Esophagus muscularis mucosa (tissue), 4 donors: ENCODE measurements at regions not wholly inside any gene's neighbourhood (a gene's known extent, or its start where the extent isn't known, plus 50 kb on each side); places are given as distances from the start of the nearest gene placed in this dataset.

ENCODE experiments used
- DNase-seq: peaks from one replicate; pipeline ENCODE4 v3.0.0-alpha.2; 2017; ENCODE audit errors: extremely low spot score
- H3K27ac ChIP-seq, 4 donors: fragments of 200-600 bp; sonication (generic); replicated peaks in 1 of 4; 1 replicate in 3 of 4; 2 replicates in 1 of 4; pipeline ENCODE4 v1.5.1; 2016 to 2019; ENCODE audit warnings: mild to moderate bottlenecking in 1 of 4
- H3K27me3 ChIP-seq, 4 donors: fragments of 200-600 bp; sonication (generic); one replicate each; pipeline versions ENCODE4 v1.5.1 to v1.6.0; 2016 to 2019
- H3K36me3 ChIP-seq, 4 donors: fragments of 200-600 bp; sonication (generic); one replicate each; pipeline ENCODE4 v1.5.1; 2016 to 2019
- H3K4me1 ChIP-seq, 4 donors: fragments of 200-600 bp; sonication (generic); one replicate each; pipeline ENCODE4 v1.5.1; 2016 to 2019
- H3K4me3 ChIP-seq, 4 donors: fragments of 200-600 bp; sonication (generic); 1 replicate in 2 of 4; 2 replicates in 2 of 4; pipeline ENCODE4 v1.5.1; 2016 to 2019; ENCODE audit warnings: mild to moderate bottlenecking in 4 of 4, moderate library complexity in 1 of 4
- H3K9me3 ChIP-seq, 4 donors: fragments of 200-600 bp; sonication (generic); 1 replicate in 3 of 4; 2 replicates in 1 of 4; pipeline ENCODE4 v1.5.1; 2016 to 2019
- EP300 ChIP-seq: sonication (generic); formaldehyde crosslinking; IDR thresholded peaks from one replicate; pipeline ENCODE4 v1.6.1; 2017; ENCODE audit warnings: antibody characterized with exemption
- POLR2A ChIP-seq: fragments of 450-650 bp; IDR thresholded peaks from one replicate; pipeline ENCODE4 v1.6.1; 2017; ENCODE audit warnings: antibody characterized with exemption, moderate library complexity, mild to moderate bottlenecking, low read depth
- POLR2AphosphoS5 ChIP-seq, 2 donors: sonication (generic); formaldehyde crosslinking; IDR thresholded peaks; one replicate each; pipeline ENCODE4 v1.6.1; 2017; ENCODE audit warnings: antibody characterized with exemption in 2 of 2
- WGBS: methylation state at CpG from one replicate; pipeline ENCODE4 v1.1.5; 2018; 5-methylcytosine and 5-hydroxymethylcytosine counted together
- intact Hi-C: fragments of 100-400 bp; cut with DNase I; formaldehyde crosslinking; loops from one replicate; pipeline ENCODE4 v1.15.1; 2023
- TF ChIP-seq, protein P1 (sequence below), 3 experiments: fragments of 200-600 bp in 2 of 3; fragments of 450-650 bp in 1 of 3; sonication (generic) in 2 of 3; IDR thresholded peaks; one replicate each; pipeline ENCODE4 v1.5.1; 2017 to 2019; ENCODE audit warnings: antibody characterized with exemption in 3 of 3, mild to moderate bottlenecking in 2 of 3, moderate library complexity in 1 of 3

DNA sequence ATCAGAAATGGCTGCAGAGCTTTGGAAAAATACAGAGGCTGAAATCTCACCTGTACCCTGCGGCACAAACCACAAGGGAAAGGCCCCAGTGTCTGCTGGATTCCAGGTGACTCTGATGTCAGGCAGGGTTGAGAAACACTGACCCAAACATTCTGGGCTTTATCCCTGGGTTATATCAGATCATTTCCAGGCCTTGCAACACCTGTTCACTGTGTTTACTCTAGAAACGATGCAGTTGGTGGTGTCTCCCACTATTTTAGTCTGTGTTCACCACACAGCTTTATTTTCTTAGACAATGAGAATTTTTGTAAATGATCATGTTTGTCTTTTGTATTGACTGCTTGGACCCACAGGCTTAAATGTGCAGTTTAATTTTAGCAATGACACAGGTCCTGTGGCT is 151.5 kb upstream of the SDK2 start:
- Histone ChIP-seq H3K4me3 (no peak overlapping the region), H3K36me3 (no peaks in the 10 kb centered on the region), H3K27ac (no peak overlapping the region), H3K9me3 (no peaks in the 10 kb centered on the region), H3K27me3 (peaks cover 0 to 63% (median 3%) of the 10 kb centered on the region in 4 donors), H3K4me1 (no peaks in the 10 kb centered on the region)
- TF ChIP-seq POLR2AphosphoS5 (IDR thresholded peaks at IDR 0.05) (no peak), POLR2A (no peak), EP300 (no peak)
- TF ChIP-seq, protein P1, sequence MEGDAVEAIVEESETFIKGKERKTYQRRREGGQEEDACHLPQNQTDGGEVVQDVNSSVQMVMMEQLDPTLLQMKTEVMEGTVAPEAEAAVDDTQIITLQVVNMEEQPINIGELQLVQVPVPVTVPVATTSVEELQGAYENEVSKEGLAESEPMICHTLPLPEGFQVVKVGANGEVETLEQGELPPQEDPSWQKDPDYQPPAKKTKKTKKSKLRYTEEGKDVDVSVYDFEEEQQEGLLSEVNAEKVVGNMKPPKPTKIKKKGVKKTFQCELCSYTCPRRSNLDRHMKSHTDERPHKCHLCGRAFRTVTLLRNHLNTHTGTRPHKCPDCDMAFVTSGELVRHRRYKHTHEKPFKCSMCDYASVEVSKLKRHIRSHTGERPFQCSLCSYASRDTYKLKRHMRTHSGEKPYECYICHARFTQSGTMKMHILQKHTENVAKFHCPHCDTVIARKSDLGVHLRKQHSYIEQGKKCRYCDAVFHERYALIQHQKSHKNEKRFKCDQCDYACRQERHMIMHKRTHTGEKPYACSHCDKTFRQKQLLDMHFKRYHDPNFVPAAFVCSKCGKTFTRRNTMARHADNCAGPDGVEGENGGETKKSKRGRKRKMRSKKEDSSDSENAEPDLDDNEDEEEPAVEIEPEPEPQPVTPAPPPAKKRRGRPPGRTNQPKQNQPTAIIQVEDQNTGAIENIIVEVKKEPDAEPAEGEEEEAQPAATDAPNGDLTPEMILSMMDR (IDR thresholded peaks at IDR 0.05) = no peak
- DNase-seq = no peak
- 63% methylated on average over 1 of the region's 2 CpGs for WGBS
- intact Hi-C loops = no loop called here

DNA sequence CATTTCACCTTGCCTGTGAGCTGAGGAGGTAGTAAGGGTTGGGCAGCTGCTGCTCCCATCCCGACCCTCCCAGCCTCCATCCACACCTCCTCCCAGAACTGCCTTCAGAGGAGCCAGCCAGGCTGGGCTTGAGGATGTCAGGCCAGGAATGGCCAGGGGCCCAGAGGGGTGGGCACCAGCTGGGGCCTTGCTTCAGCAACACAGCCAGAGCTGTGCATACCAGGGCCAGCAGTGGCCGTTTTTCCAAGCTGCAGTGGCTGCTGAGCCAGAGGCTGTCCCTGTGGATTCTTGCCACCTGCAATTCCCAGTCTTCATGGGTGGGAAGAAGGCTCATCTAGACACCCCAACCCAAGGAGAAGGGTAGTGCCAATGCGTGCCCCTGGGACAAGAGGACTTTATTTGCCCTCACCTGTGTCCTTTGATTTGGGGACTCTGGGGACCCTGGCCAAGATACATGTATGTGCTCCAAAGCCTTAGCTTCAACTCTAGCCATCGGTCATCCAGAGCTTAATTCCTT is 153.4 kb upstream of the SDK2 start:
- DNase-seq = no peak
- TF ChIP-seq, protein P1 (IDR thresholded peaks at IDR 0.05) = no peak
- no peak for TF ChIP-seq EP300
- TF ChIP-seq POLR2A = no peak
- TF ChIP-seq POLR2AphosphoS5 (IDR thresholded peaks at IDR 0.05) = no peak
- intact Hi-C loops = no loop called here
- Histone ChIP-seq H3K27me3 (peaks cover 0 to 75% (median 3%) of the 10 kb centered on the region in 4 donors), H3K4me3 (no peak overlapping the region), H3K27ac (no peak overlapping the region), H3K9me3 (peaks cover 0 to 2% (median 1%) of the 10 kb centered on the region in 4 donors), H3K4me1 (no peaks in the 10 kb centered on the region), H3K36me3 (no peaks in the 10 kb centered on the region)
- WGBS = 66% methylated on average over 4 of the region's 4 CpGs

DNA sequence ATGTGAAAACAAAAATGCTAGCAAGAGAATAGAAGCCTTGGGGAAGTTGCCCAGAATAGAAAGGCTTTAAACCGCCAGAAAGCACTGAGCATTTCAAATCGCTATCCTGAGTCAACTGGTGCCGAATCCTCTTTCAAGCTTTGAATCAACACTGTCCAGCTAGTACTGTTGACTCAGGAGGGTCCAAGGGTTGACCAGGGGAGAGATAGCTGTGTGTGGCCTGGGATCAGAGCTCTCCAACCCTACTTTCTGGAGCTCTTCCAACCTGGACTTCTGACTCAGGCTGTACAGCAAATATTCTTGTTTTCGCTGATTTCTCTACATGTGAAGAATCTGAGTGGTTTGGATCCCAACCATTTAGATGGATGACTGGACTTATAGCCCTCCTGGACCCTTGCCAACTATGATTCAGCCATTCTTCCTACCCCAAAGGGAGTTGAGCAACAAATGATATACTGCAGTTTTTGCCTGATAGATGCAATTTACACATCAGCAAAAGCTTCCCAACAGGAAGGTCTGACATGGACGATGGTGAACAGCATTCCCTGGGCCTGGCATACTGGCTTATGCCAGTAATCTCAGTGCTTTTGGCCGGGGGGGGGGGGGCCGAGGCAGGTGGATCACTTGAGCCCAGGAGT is 154.0 kb upstream of the SDK2 start:
- intact Hi-C loops = no loop called here
- Histone ChIP-seq H3K9me3 (peaks cover 0 to 7% (median 6%) of the 10 kb centered on the region in 4 donors), H3K4me1 (no peaks in the 10 kb centered on the region), H3K27ac (no peak overlapping the region), H3K36me3 (no peaks in the 10 kb centered on the region), H3K4me3 (no peak overlapping the region), H3K27me3 (peaks cover 0 to 75% (median 3%) of the 10 kb centered on the region in 4 donors)
- WGBS = 55% methylated on average over 7 of the region's 7 CpGs
- DNase-seq = no peak
- TF ChIP-seq POLR2AphosphoS5 (IDR thresholded peaks at IDR 0.05) = no peak
- no peak for TF ChIP-seq POLR2A
- no peak for TF ChIP-seq EP300

DNA sequence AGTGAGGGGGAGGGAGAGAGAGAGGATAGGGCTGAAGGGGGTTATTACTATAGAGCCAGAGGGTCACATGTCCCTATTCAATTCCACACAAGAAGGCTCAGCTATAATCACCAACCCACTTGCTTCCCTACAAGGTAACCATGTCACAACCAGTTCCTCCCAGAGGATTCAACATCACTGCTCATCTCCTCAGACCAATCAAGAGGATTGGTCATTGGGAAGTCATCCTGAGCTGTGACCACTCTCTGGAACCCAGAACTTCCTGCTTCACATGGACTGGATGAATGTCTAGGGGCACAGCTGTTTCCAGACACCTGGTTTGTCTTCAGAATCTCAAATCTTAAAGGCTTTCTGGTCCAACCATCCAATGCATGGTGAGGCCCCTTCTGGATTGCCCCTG is 154.9 kb upstream of the SDK2 start:
- no peak overlapping the region for H3K27ac ChIP-seq
- no peaks in the 10 kb centered on the region for H3K36me3 ChIP-seq
- no peak for DNase-seq
- H3K27me3 ChIP-seq = peaks cover 0 to 75% (median 3%) of the 10 kb centered on the region in 4 donors
- peaks cover 0 to 12% (median 7%) of the 10 kb centered on the region in 4 donors for H3K9me3 ChIP-seq
- TF ChIP-seq POLR2AphosphoS5 (IDR thresholded peaks at IDR 0.05) (no peak), POLR2A (no peak)
- H3K4me3 ChIP-seq = no peak overlapping the region
- no peaks in the 10 kb centered on the region for H3K4me1 ChIP-seq
- intact Hi-C loops = no loop called here

DNA sequence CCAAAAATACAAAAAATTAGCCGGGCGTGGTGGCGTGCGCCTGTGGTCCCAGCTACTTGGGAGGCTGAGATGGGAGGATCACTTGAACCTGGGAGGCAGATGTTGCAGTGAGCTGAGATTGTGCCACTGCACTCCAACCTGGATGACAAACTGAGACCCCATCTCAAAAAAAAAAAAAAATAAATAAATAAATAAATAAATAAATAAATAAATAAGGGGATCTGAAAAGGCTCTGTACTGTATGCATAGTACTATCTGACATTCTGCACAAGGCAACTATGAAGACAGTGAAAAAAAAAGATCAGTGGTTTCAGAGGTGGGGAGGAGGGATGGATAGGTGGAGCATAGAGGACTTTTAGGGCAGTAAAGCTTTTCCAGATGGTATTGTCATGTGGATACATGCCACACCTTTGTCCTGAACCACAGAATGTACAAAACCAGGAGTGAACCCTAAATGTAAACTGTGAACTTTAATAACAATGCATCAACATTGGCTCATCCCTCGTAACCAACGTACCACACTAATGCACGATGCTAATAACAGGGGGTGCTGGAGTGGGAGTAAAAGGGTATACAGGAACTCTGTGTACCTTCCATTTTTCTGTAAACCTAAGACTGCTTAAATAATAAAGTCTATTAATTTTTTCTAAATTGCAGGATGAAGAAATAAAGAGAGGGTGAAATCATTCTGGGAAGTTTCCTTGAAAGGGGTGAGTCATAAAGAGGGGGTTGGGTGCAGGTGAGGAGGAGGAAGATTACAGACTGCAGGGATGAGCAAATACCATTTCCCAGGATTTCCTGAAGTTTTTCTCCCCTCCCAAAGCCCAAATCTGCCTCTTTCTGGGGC is 155.8 kb upstream of the SDK2 start:
- Histone ChIP-seq H3K9me3 (peaks cover 0 to 12% (median 7%) of the 10 kb centered on the region in 4 donors), H3K27me3 (peaks cover 0 to 80% (median 3%) of the 10 kb centered on the region in 4 donors), H3K4me1 (no peaks in the 10 kb centered on the region), H3K36me3 (no peaks in the 10 kb centered on the region), H3K27ac (no peak overlapping the region), H3K4me3 (no peak overlapping the region)
- TF ChIP-seq EP300 (no peak), POLR2A (no peak), POLR2AphosphoS5 (IDR thresholded peaks at IDR 0.05) (no peak)
- TF ChIP-seq, protein P1 (IDR thresholded peaks at IDR 0.05) = no peak
- DNase-seq = no peak
- WGBS = 91% methylated on average over 7 of the region's 7 CpGs
- intact Hi-C loops = no loop called here
